Progenitor cell of endocrine pancreas (in vitro differentiated cells): ENCODE measurements at regions not wholly inside any gene's neighbourhood (a gene's known extent, or its start where the extent isn't known, plus 50 kb on each side); places are given as distances from the start of the nearest gene placed in this dataset.
"Not testable (repeated sequence)": the region's sequence is repeated elsewhere in the genome, so short reads cannot be mapped to it uniquely, and the experiment has no call there.

ENCODE experiments used
- DNase-seq: peaks from one replicate; pipeline ENCODE4 v3.0.0; 2021; ENCODE audit warnings: low spot score; ENCODE audit not compliant: unreplicated experiment
- H3K27ac Mint-ChIP-seq: 2 replicates; pipeline ENCODE4 v1.8.0; 2021; ENCODE audit warnings: mild to moderate bottlenecking, moderate library complexity, mixed read lengths
- H3K27me3 Mint-ChIP-seq: 2 replicates; pipeline ENCODE4 v1.8.0; 2021; ENCODE audit warnings: mixed read lengths
- H3K36me3 Mint-ChIP-seq: 2 replicates; pipeline ENCODE4 v1.8.0; 2022; ENCODE audit warnings: mixed read lengths; ENCODE audit not compliant: insufficient read depth
- H3K4me1 Mint-ChIP-seq: 2 replicates; pipeline ENCODE4 v1.8.0; 2021; ENCODE audit warnings: low read depth, mixed read lengths
- H3K4me3 Mint-ChIP-seq: 2 replicates; pipeline ENCODE4 v1.8.0; 2021; ENCODE audit warnings: low read depth, mild to moderate bottlenecking, moderate library complexity, mixed read lengths
- H3K9me3 Mint-ChIP-seq: 2 replicates; pipeline ENCODE4 v1.8.0; 2021; ENCODE audit warnings: low read depth, mixed read lengths
- CTCF ChIP-seq: fragments of 200-600 bp; sonication (generic); IDR thresholded peaks from one replicate; pipeline ENCODE4 v1.5.0; 2021; ENCODE audit warnings: antibody characterized with exemption, mild to moderate bottlenecking; ENCODE audit not compliant: unreplicated experiment

- Mint-ChIP-seq H3K27ac (no peak overlapping the region), H3K9me3 (no peaks in the 10 kb centered on the region), H3K27me3 (no peaks in the 10 kb centered on the region), H3K4me1 (no peaks in the 10 kb centered on the region), H3K4me3 (no peak overlapping the region), H3K36me3 (no peaks in the 10 kb centered on the region)
- no peak for TF ChIP-seq CTCF
- no peak for DNase-seq
Observed at GRCh38 chr7:91358303-91358702, 94.1 kb downstream of the FZD1 start.

- not testable (repeated sequence) for H3K4me3 Mint-ChIP-seq, H3K27me3 Mint-ChIP-seq, H3K27ac Mint-ChIP-seq, DNase-seq, H3K9me3 Mint-ChIP-seq, H3K4me1 Mint-ChIP-seq, H3K36me3 Mint-ChIP-seq
Observed at GRCh38 chr7:91365097-91365496, 100.9 kb downstream of the FZD1 start.

- DNase-seq = no peak
- Mint-ChIP-seq H3K36me3 (no peaks in the 10 kb centered on the region), H3K27me3 (no peaks in the 10 kb centered on the region), H3K4me3 (no peak overlapping the region), H3K4me1 (no peaks in the 10 kb centered on the region), H3K27ac (no peak overlapping the region), H3K9me3 (no peaks in the 10 kb centered on the region)
- TF ChIP-seq CTCF = no peak
Observed at GRCh38 chr7:91366091-91366490, 101.9 kb downstream of the FZD1 start.

GRCh38 chr7:91367812-91368578 is 103.8 kb downstream of the FZD1 start:
- H3K4me1 Mint-ChIP-seq = peaks cover 8% of the 10 kb centered on the region
- DNase-seq = no peak
- no peak for TF ChIP-seq CTCF
- no peaks in the 10 kb centered on the region for H3K36me3 Mint-ChIP-seq
- peaks cover 5% of the 10 kb centered on the region for H3K27me3 Mint-ChIP-seq
- H3K9me3 Mint-ChIP-seq = no peaks in the 10 kb centered on the region
- H3K4me3 Mint-ChIP-seq = no peak overlapping the region
- no peak overlapping the region for H3K27ac Mint-ChIP-seq

- Mint-ChIP-seq H3K4me1 (peaks cover 12% of the 10 kb centered on the region), H3K4me3 (no peak overlapping the region), H3K9me3 (no peaks in the 10 kb centered on the region), H3K27me3 (peaks cover 5% of the 10 kb centered on the region), H3K27ac (no peak overlapping the region), H3K36me3 (no peaks in the 10 kb centered on the region)
- no peak for DNase-seq
- no peak for TF ChIP-seq CTCF
Observed at GRCh38 chr7:91372323-91372722, 108.1 kb downstream of the FZD1 start.
